ENCODE measurements at regions not wholly inside any gene's neighbourhood (a gene's known extent, or its start where the extent isn't known, plus 50 kb on each side); places are given as distances from the start of the nearest gene placed in this dataset.

DNA sequence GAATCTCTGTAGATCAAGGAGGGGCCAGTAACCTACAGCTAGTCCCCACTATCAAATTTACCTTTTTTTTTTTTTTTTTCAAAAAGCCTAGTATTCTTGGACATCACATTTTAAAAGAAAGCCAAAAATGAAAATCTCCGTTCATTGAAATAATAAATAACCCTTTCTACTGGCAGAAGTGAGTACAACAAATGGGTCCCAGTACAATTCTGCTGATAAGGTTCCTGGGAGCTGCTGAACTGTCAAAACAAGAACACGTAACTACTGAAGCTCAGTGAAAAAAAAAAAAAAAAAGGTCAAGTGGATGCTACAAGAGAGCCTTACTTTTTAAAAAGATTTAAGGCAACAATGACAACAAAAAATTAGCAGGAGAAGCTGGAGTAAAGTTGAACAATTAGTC, 464.9 kb downstream of the EPM2A start:
- no peak for TF ChIP-seq POLR2A (IDR thresholded peaks at IDR 0.05)
- TF ChIP-seq, protein P1, sequence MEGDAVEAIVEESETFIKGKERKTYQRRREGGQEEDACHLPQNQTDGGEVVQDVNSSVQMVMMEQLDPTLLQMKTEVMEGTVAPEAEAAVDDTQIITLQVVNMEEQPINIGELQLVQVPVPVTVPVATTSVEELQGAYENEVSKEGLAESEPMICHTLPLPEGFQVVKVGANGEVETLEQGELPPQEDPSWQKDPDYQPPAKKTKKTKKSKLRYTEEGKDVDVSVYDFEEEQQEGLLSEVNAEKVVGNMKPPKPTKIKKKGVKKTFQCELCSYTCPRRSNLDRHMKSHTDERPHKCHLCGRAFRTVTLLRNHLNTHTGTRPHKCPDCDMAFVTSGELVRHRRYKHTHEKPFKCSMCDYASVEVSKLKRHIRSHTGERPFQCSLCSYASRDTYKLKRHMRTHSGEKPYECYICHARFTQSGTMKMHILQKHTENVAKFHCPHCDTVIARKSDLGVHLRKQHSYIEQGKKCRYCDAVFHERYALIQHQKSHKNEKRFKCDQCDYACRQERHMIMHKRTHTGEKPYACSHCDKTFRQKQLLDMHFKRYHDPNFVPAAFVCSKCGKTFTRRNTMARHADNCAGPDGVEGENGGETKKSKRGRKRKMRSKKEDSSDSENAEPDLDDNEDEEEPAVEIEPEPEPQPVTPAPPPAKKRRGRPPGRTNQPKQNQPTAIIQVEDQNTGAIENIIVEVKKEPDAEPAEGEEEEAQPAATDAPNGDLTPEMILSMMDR (IDR thresholded peaks at IDR 0.05): no peak
- TF ChIP-seq POLR2AphosphoS5 (IDR thresholded peaks at IDR 0.05; ENCODE audit: insufficient read depth in 1 of 2, low read depth in 1 of 2): no peak

All from vagina (tissue), 2 donors.